ENCODE measurements at regions not wholly inside any gene's neighbourhood (a gene's known extent, or its start where the extent isn't known, plus 50 kb on each side); places are given as distances from the start of the nearest gene placed in this dataset.
"Not testable (repeated sequence)": the region's sequence is repeated elsewhere in the genome, so short reads cannot be mapped to it uniquely, and the experiment has no call there.

GRCh38 chrX:102784550-102784949 lies 64.0 kb downstream of the GPRASP3 start:
- no peak overlapping the region for H3K4me3 ChIP-seq (ENCODE audit: low read depth, low read length, poor library complexity, severe bottlenecking)
- no TSS peak for BruUV-seq (replicated peaks)
- no peaks in the 10 kb centered on the region for H3K79me2 ChIP-seq (ENCODE audit: insufficient read depth, low read depth, low read length)
- intact Hi-C loops (cut with micrococcal nuclease; ENCODE audit: unreplicated experiment), result no loop called here
- H3K36me3 ChIP-seq (ENCODE audit: insufficient read depth, low read length), result no peaks in the 10 kb centered on the region
- TF ChIP-seq CTCF (conservative IDR thresholded peaks at IDR 0.05; ENCODE audit: low read length), result no peak
- no peak for TF ChIP-seq EZH2phosphoT487 (IDR thresholded peaks at IDR 0.05; ENCODE audit: borderline replicate concordance, low read depth, low read length)
- ChIA-PET POLR2A (no interaction called here), CTCF (ENCODE audit: unreplicated experiment) (no interaction called here)
- no peak overlapping the region for H3K4me2 ChIP-seq (ENCODE audit: low read length)
- H3K27ac ChIP-seq (ENCODE audit: low read depth, low read length, poor library complexity, severe bottlenecking), result no peak overlapping the region
- no peaks in the 10 kb centered on the region for H3K9me2 ChIP-seq (ENCODE audit: insufficient read depth, low read length)
- H2AFZ ChIP-seq (ENCODE audit: low read length), result no peak overlapping the region
- no peaks in the 10 kb centered on the region for H3K4me1 ChIP-seq (ENCODE audit: insufficient read depth, low read length, poor library complexity, severe bottlenecking)
- no peak for DNase-seq (ENCODE audit: low spot score)
- H4K20me1 ChIP-seq (ENCODE audit: insufficient read depth, low read length), result no peaks in the 10 kb centered on the region
- H3K9me3 ChIP-seq (ENCODE audit: low read length), result no peaks in the 10 kb centered on the region

GRCh38 chrX:102787283-102787682 lies 66.7 kb downstream of the GPRASP3 start:
- no peaks in the 10 kb centered on the region for H3K9me2 ChIP-seq (ENCODE audit: insufficient read depth, low read length)
- H3K79me2 ChIP-seq (ENCODE audit: insufficient read depth, low read depth, low read length), result no peaks in the 10 kb centered on the region
- DNase-seq (ENCODE audit: low spot score), result no peak
- no peak overlapping the region for H3K4me2 ChIP-seq (ENCODE audit: low read length)
- H3K4me3 ChIP-seq (ENCODE audit: low read depth, low read length, poor library complexity, severe bottlenecking), result no peak overlapping the region
- intact Hi-C loops (cut with micrococcal nuclease; ENCODE audit: unreplicated experiment), result no loop called here
- TF ChIP-seq EZH2phosphoT487 (IDR thresholded peaks at IDR 0.05; ENCODE audit: borderline replicate concordance, low read depth, low read length) (no peak), CTCF (conservative IDR thresholded peaks at IDR 0.05; ENCODE audit: low read length) (no peak)
- no peaks in the 10 kb centered on the region for H4K20me1 ChIP-seq (ENCODE audit: insufficient read depth, low read length)
- no peaks in the 10 kb centered on the region for H3K36me3 ChIP-seq (ENCODE audit: insufficient read depth, low read length)
- ChIA-PET CTCF (ENCODE audit: unreplicated experiment) (no interaction called here), POLR2A (no interaction called here)
- no peaks in the 10 kb centered on the region for H3K4me1 ChIP-seq (ENCODE audit: insufficient read depth, low read length, poor library complexity, severe bottlenecking)
- no peaks in the 10 kb centered on the region for H3K9me3 ChIP-seq (ENCODE audit: low read length)
- H2AFZ ChIP-seq (ENCODE audit: low read length), result no peak overlapping the region
- BruUV-seq (replicated peaks), result no TSS peak
- no peak overlapping the region for H3K27ac ChIP-seq (ENCODE audit: low read depth, low read length, poor library complexity, severe bottlenecking)

GRCh38 chrX:102808336-102808735 lies 87.8 kb downstream of the GPRASP3 start:
- TF ChIP-seq EZH2phosphoT487 (IDR thresholded peaks at IDR 0.05; ENCODE audit: borderline replicate concordance, low read depth, low read length), result no peak
- TF ChIP-seq CTCF (conservative IDR thresholded peaks at IDR 0.05; ENCODE audit: low read length), result no peak
- intact Hi-C loops (cut with micrococcal nuclease; ENCODE audit: unreplicated experiment), result no loop called here
- Histone ChIP-seq H3K36me3 (ENCODE audit: insufficient read depth, low read length) (no peaks in the 10 kb centered on the region), H3K9me3 (ENCODE audit: low read length) (no peaks in the 10 kb centered on the region), H4K20me1 (ENCODE audit: insufficient read depth, low read length) (no peaks in the 10 kb centered on the region), H3K79me2 (ENCODE audit: insufficient read depth, low read depth, low read length) (no peaks in the 10 kb centered on the region), H3K4me1 (ENCODE audit: insufficient read depth, low read length, poor library complexity, severe bottlenecking) (no peaks in the 10 kb centered on the region), H3K27ac (ENCODE audit: low read depth, low read length, poor library complexity, severe bottlenecking) (no peak overlapping the region), H3K9me2 (ENCODE audit: insufficient read depth, low read length) (no peaks in the 10 kb centered on the region), H2AFZ (ENCODE audit: low read length) (no peak overlapping the region), H3K4me3 (ENCODE audit: low read depth, low read length, poor library complexity, severe bottlenecking) (no peak overlapping the region), H3K4me2 (ENCODE audit: low read length) (no peak overlapping the region)
- no TSS peak for BruUV-seq (replicated peaks)
- ChIA-PET POLR2A (no interaction called here), CTCF (ENCODE audit: unreplicated experiment) (no interaction called here)
- DNase-seq (ENCODE audit: low spot score), result no peak

GRCh38 chrX:102818269-102818668 lies 97.7 kb downstream of the GPRASP3 start:
- H3K9me3 ChIP-seq (ENCODE audit: low read length); intact Hi-C loops (cut with micrococcal nuclease; ENCODE audit: unreplicated experiment); H3K27ac ChIP-seq (ENCODE audit: low read depth, low read length, poor library complexity, severe bottlenecking); H3K4me2 ChIP-seq (ENCODE audit: low read length); H3K9me2 ChIP-seq (ENCODE audit: insufficient read depth, low read length); H3K4me1 ChIP-seq (ENCODE audit: insufficient read depth, low read length, poor library complexity, severe bottlenecking); BruUV-seq (replicated peaks); CTCF ChIA-PET (ENCODE audit: unreplicated experiment); H3K36me3 ChIP-seq (ENCODE audit: insufficient read depth, low read length); H2AFZ ChIP-seq (ENCODE audit: low read length); H4K20me1 ChIP-seq (ENCODE audit: insufficient read depth, low read length); DNase-seq (ENCODE audit: low spot score); H3K79me2 ChIP-seq (ENCODE audit: insufficient read depth, low read depth, low read length); H3K4me3 ChIP-seq (ENCODE audit: low read depth, low read length, poor library complexity, severe bottlenecking); POLR2A ChIA-PET: not testable (repeated sequence)
